ENCODE measurements at regions not wholly inside any gene's neighbourhood (a gene's known extent, or its start where the extent isn't known, plus 50 kb on each side); places are given as distances from the start of the nearest gene placed in this dataset.

DNA sequence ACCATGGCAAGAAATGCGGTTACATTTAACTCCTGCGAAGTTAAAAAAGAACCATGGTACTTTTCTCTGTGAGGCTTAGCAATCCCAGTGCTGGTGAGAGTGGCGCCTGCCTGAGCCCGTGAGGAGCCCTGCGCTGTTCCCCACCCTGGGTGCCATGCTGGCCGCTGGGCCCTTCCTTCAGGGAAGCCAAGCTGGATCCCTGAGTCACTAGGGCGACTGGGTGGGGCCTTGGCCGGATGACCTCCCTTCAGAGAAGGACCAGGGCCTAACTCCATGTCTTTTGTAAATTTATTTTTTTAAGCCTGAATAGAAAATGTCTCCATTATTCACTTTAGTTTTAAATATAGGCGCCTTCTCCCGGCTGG lies 209.1 kb downstream of the ERMARD start:
- FAIRE-seq (no peak), DNase-seq (ENCODE audit: insufficient read length, low spot score) (no peak)
- TF ChIP-seq POLR2A (IDR thresholded peaks at IDR 0.05; ENCODE audit: low read depth, low read length), result no peak
- TF ChIP-seq POLR2AphosphoS5 (IDR thresholded peaks at IDR 0.05; ENCODE audit: low read depth, low read length), result no peak
- no peak for TF ChIP-seq SPI1 (IDR thresholded peaks at IDR 0.05; ENCODE audit: low read depth, low read length)
- no peak for TF ChIP-seq PAX5 (IDR thresholded peaks at IDR 0.05; ENCODE audit: insufficient read depth, low read length, severe bottlenecking)
- no peak for TF ChIP-seq POU2F2 (IDR thresholded peaks at IDR 0.05; ENCODE audit: low read depth, low read length)
- no peak for TF ChIP-seq TAF1 (IDR thresholded peaks at IDR 0.05; ENCODE audit: low read depth, low read length)

DNA sequence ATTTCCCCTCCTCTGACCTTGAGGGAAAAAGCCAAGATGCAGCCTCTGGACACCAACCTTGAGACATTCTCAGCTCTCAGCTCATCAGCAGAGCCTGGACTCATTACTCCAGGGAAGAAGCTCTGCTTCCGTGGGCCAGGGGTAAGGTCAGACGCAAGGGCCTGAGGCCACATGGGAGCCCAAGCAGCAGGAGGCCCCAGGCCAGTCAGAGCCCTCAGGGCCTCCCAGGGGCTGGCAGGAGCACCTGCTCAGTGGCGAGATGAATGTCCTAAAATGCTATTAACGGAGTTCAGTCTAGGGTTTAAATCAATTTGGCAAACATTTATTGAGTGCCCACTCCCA lies 208.6 kb downstream of the ERMARD start:
- no peak for FAIRE-seq
- no peak for DNase-seq (ENCODE audit: insufficient read length, low spot score)
- TF ChIP-seq PAX5 (IDR thresholded peaks at IDR 0.05; ENCODE audit: insufficient read depth, low read length, severe bottlenecking), result no peak
- TF ChIP-seq SPI1 (IDR thresholded peaks at IDR 0.05; ENCODE audit: low read depth, low read length), result no peak
- TF ChIP-seq POLR2AphosphoS5 (IDR thresholded peaks at IDR 0.05; ENCODE audit: low read depth, low read length), result no peak
- TF ChIP-seq POU2F2 (IDR thresholded peaks at IDR 0.05; ENCODE audit: low read depth, low read length), result no peak

DNA sequence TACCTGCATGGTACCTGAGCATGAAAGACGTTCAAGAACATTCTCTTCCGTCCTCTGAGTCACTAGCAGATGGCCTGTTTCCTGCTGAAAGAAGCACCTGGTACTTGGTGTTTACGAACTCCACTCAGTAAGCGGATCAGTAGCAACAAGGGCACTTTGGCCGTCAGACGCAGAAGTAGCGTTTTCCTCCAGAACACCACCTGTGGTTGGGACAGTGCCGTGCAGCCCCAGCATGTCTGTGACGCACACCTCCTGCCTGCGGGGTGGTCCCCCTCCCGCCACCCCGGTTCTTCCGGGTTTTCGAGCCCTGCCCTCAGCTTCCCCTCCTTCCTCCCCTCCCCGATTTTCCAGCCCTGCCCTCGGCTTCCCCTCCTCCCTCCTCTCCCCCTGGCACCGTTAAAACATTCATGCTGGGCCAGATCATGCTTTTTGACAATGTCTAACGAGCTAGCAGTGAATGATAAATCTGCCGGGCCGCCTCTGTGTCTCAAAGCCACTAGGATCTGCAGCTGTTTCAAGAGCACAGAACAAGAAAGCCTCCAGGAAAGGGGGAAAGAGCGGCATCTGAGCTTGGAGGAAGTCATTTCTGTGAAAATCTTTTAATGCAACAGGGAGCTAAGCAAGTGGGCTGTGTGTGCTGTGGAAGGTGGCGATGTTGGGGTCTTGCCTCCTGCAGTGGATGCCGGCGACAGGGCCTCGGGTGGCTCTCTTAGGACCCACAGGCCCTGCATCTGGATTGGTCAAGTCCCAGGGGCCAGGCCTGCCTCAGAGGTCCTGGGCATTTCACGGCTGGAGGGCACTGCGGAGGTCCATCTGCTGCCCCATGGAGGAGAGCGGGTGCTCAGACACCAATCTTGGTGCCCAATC lies 207.9 kb downstream of the ERMARD start:
- no peak for DNase-seq (ENCODE audit: insufficient read length, low spot score)
- TF ChIP-seq POLR2AphosphoS5 (IDR thresholded peaks at IDR 0.05; ENCODE audit: low read depth, low read length), result no peak
- no peak for TF ChIP-seq POU2F2 (IDR thresholded peaks at IDR 0.05; ENCODE audit: low read depth, low read length)
- no peak for TF ChIP-seq PAX5 (IDR thresholded peaks at IDR 0.05; ENCODE audit: insufficient read depth, low read length, severe bottlenecking)
- TF ChIP-seq POLR2A (IDR thresholded peaks at IDR 0.05; ENCODE audit: low read depth, low read length), result no peak
- no peak for TF ChIP-seq TAF1 (IDR thresholded peaks at IDR 0.05; ENCODE audit: low read depth, low read length)
- TF ChIP-seq SPI1 (IDR thresholded peaks at IDR 0.05; ENCODE audit: low read depth, low read length), result no peak

DNA sequence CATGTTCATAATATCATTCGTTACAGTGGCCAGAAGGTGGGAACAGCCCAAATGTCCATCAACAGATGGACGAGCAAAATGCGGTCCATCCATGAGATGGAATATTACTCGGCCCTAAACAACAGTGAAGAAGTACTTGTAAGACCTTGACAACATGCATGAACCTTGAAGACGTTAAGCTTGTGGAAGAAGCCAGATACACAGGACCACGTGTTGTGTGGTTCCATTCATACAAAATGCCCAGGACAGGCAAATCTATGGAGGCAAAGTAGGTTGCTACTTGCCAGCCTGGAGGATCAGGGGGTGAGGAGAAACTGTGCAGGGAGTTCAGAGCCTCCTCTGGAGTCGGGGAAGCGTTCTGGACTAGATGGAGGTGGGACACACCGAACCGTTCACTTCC lies 207.1 kb downstream of the ERMARD start:
- FAIRE-seq, result no peak

More for the DNA sequence above, 207.9 kb downstream of the ERMARD start:
- no peak for FAIRE-seq

DNA sequence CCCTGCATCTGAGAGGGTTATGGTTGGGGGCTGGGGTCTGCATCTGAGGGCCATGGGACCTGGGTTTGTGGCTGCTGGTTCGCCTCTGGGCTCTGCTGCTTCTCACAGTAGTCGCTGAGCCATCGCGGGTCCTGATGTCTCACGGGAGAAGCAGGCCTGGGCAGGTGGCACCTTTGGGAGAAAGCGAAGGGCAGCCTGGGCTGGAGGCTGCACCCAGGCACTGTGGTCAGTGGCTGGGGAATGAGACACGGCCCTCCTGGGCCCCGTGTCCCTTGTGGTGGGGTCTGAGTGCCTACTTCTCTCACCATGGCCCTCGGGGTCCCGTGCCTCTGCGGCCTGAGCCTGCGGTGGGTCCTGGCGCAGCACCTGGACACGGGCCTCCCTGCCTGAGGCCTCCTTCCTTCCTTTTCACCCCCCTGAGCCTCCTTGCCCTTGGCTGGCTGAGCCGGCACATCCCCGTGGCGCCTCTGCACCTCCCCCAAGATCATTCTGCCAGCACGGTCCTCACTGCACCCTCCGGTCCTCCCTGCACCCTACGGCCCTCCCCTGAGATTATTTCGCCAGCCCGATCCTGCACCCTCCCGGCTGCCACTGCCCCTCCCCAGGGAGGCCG lies 206.0 kb downstream of the ERMARD start:
- FAIRE-seq (no peak), DNase-seq (ENCODE audit: insufficient read length, low spot score) (no peak)
- TF ChIP-seq PAX5 (IDR thresholded peaks at IDR 0.05; ENCODE audit: insufficient read depth, low read length, severe bottlenecking), result no peak
- no peak for TF ChIP-seq POLR2A (IDR thresholded peaks at IDR 0.05; ENCODE audit: low read depth, low read length)
- no peak for TF ChIP-seq POLR2AphosphoS5 (IDR thresholded peaks at IDR 0.05; ENCODE audit: low read depth, low read length)
- TF ChIP-seq POU2F2 (IDR thresholded peaks at IDR 0.05; ENCODE audit: low read depth, low read length), result no peak
- no peak for TF ChIP-seq TAF1 (IDR thresholded peaks at IDR 0.05; ENCODE audit: low read depth, low read length)
- TF ChIP-seq SPI1 (IDR thresholded peaks at IDR 0.05; ENCODE audit: low read depth, low read length), result no peak

More for the DNA sequence above, 207.1 kb downstream of the ERMARD start:
- DNase-seq (ENCODE audit: insufficient read length, low spot score), result no peak
- TF ChIP-seq PAX5 (IDR thresholded peaks at IDR 0.05; ENCODE audit: insufficient read depth, low read length, severe bottlenecking), result no peak
- TF ChIP-seq POLR2A (IDR thresholded peaks at IDR 0.05; ENCODE audit: low read depth, low read length), result no peak
- no peak for TF ChIP-seq POLR2AphosphoS5 (IDR thresholded peaks at IDR 0.05; ENCODE audit: low read depth, low read length)
- no peak for TF ChIP-seq SPI1 (IDR thresholded peaks at IDR 0.05; ENCODE audit: low read depth, low read length)
- no peak for TF ChIP-seq TAF1 (IDR thresholded peaks at IDR 0.05; ENCODE audit: low read depth, low read length)

DNA sequence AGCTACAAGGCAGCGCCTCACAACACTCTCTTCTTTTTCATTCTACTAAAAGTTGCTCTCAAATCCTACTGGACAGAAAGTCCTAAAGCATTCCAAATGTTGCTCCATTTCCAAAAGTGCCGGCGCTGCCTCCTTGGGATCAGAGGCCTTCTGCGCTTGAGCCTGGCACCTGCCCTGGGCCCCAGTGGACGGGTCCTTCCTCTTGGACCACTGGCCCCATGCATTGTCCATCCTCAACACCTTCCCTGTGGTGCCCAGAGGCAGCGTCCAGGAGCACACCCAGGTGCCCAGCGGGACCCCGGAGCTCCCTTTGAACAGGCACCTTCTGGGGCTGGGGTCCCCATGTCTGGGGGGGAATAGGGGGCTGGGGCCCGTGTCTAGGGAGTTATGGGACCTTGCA lies 205.2 kb downstream of the ERMARD start:
- no peak for FAIRE-seq

DNA sequence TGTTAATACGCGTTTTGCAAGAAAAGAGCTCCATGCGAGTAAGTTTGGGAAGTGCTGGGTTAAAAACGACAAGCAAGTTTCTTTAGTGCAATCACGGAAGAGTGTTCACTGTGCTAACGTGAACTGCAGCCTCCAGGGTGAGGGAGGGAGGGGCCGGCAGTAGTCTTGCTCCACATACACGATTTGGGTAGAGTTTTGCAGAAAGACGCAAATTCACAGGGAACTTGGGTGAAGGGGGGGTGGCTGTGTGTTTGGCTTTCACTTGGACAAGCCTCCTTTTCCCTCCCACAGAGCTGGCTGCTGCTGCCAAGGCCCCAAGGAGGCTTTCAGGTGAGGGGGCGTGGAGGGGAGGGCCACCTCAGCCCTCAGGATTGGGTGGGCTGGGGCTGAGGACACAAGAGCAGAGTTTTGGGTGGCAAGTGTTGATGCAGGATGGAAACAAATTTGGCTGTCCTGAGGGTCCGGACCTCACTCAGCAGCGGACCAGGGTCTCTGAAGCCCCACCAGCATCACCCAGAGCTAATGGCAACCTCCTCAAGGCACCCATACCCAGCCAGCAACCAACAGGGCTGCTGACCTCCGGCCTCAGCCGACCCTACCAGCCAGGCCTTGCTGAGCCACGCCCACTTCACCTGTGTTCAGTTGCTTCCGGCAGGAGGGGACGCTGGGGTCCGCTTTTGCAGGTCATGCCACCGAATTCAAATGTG lies 204.5 kb downstream of the ERMARD start:
- no peak for TF ChIP-seq PAX5 (IDR thresholded peaks at IDR 0.05; ENCODE audit: insufficient read depth, low read length, severe bottlenecking)
- DNase-seq (ENCODE audit: insufficient read length, low spot score) (no peak), FAIRE-seq (no peak)

More for the DNA sequence above, 205.2 kb downstream of the ERMARD start:
- TF ChIP-seq POLR2AphosphoS5 (IDR thresholded peaks at IDR 0.05; ENCODE audit: low read depth, low read length), result no peak
- TF ChIP-seq PAX5 (IDR thresholded peaks at IDR 0.05; ENCODE audit: insufficient read depth, low read length, severe bottlenecking), result no peak
- no peak for TF ChIP-seq POLR2A (IDR thresholded peaks at IDR 0.05; ENCODE audit: low read depth, low read length)
- TF ChIP-seq TAF1 (IDR thresholded peaks at IDR 0.05; ENCODE audit: low read depth, low read length), result no peak
- no peak for TF ChIP-seq SPI1 (IDR thresholded peaks at IDR 0.05; ENCODE audit: low read depth, low read length)
- DNase-seq (ENCODE audit: insufficient read length, low spot score), result no peak

DNA sequence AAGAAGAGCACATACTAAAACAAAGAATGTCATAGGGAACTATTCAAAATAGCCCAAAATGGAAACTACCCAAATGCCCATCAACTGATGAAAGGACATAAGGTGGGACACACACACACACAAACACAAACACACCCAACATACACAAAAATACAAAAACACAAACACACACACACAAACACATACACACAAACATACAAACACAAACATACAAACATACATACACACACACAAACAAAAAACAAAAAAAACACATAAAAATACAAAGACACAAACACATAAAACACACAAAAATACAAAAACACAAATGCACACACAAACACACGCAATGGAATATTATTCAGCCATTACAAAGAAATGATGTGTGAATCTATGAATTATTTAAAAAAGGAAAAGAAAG lies 203.6 kb downstream of the ERMARD start:
- TF ChIP-seq POLR2AphosphoS5 (IDR thresholded peaks at IDR 0.05; ENCODE audit: low read depth, low read length) (no peak), POU2F2 (IDR thresholded peaks at IDR 0.05; ENCODE audit: low read depth, low read length) (no peak), PAX5 (IDR thresholded peaks at IDR 0.05; ENCODE audit: insufficient read depth, low read length, severe bottlenecking) (no peak), SPI1 (IDR thresholded peaks at IDR 0.05; ENCODE audit: low read depth, low read length) (no peak), POLR2A (IDR thresholded peaks at IDR 0.05; ENCODE audit: low read depth, low read length) (no peak), TAF1 (IDR thresholded peaks at IDR 0.05; ENCODE audit: low read depth, low read length) (no peak)
- DNase-seq (ENCODE audit: insufficient read length, low spot score), result no peak
- FAIRE-seq, result no peak

DNA sequence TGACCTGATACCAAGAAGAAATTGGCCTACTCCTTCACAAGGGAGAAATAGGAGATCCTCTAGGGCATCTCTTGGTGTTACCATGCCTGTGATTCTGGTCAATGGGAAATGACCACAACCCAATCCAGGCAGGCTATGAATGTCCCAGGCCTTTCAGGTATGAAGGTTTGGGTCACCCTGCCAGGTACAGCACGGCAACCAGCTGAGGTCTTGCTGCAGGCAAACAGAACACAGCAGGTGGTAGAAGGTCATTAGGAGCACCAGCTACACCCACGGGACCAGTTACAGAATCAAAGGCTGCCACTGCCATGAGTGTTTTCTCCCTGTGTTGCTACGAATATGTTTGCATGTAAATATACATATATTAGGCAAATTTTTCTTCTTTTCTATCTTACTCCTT lies 202.3 kb downstream of the ERMARD start:
- FAIRE-seq (no peak), DNase-seq (ENCODE audit: insufficient read length, low spot score) (no peak)
- no peak for TF ChIP-seq SPI1 (IDR thresholded peaks at IDR 0.05; ENCODE audit: low read depth, low read length)
- TF ChIP-seq POLR2A (IDR thresholded peaks at IDR 0.05; ENCODE audit: low read depth, low read length), result no peak
- no peak for TF ChIP-seq TAF1 (IDR thresholded peaks at IDR 0.05; ENCODE audit: low read depth, low read length)
- TF ChIP-seq PAX5 (IDR thresholded peaks at IDR 0.05; ENCODE audit: insufficient read depth, low read length, severe bottlenecking), result no peak
- TF ChIP-seq POU2F2 (IDR thresholded peaks at IDR 0.05; ENCODE audit: low read depth, low read length), result no peak
- TF ChIP-seq POLR2AphosphoS5 (IDR thresholded peaks at IDR 0.05; ENCODE audit: low read depth, low read length), result no peak
